Esophagus muscularis mucosa (tissue), 4 donors: ENCODE measurements at regions not wholly inside any gene's neighbourhood (a gene's known extent, or its start where the extent isn't known, plus 50 kb on each side); places are given as distances from the start of the nearest gene placed in this dataset.

Source experiments
- DNase-seq: peaks from one replicate; pipeline ENCODE4 v3.0.0-alpha.2; 2017; ENCODE audit errors: extremely low spot score
- H3K27ac ChIP-seq, 4 donors: fragments of 200-600 bp; sonication (generic); replicated peaks in 1 of 4; 1 replicate in 3 of 4; 2 replicates in 1 of 4; pipeline ENCODE4 v1.5.1; 2016 to 2019; ENCODE audit warnings: mild to moderate bottlenecking in 1 of 4
- H3K27me3 ChIP-seq, 4 donors: fragments of 200-600 bp; sonication (generic); one replicate each; pipeline versions ENCODE4 v1.5.1 to v1.6.0; 2016 to 2019
- H3K36me3 ChIP-seq, 4 donors: fragments of 200-600 bp; sonication (generic); one replicate each; pipeline ENCODE4 v1.5.1; 2016 to 2019
- H3K4me1 ChIP-seq, 4 donors: fragments of 200-600 bp; sonication (generic); one replicate each; pipeline ENCODE4 v1.5.1; 2016 to 2019
- H3K4me3 ChIP-seq, 4 donors: fragments of 200-600 bp; sonication (generic); 1 replicate in 2 of 4; 2 replicates in 2 of 4; pipeline ENCODE4 v1.5.1; 2016 to 2019; ENCODE audit warnings: mild to moderate bottlenecking in 4 of 4, moderate library complexity in 1 of 4
- H3K9me3 ChIP-seq, 4 donors: fragments of 200-600 bp; sonication (generic); 1 replicate in 3 of 4; 2 replicates in 1 of 4; pipeline ENCODE4 v1.5.1; 2016 to 2019
- EP300 ChIP-seq: sonication (generic); formaldehyde crosslinking; IDR thresholded peaks from one replicate; pipeline ENCODE4 v1.6.1; 2017; ENCODE audit warnings: antibody characterized with exemption
- POLR2A ChIP-seq: fragments of 450-650 bp; IDR thresholded peaks from one replicate; pipeline ENCODE4 v1.6.1; 2017; ENCODE audit warnings: antibody characterized with exemption, moderate library complexity, mild to moderate bottlenecking, low read depth
- POLR2AphosphoS5 ChIP-seq, 2 donors: sonication (generic); formaldehyde crosslinking; IDR thresholded peaks; one replicate each; pipeline ENCODE4 v1.6.1; 2017; ENCODE audit warnings: antibody characterized with exemption in 2 of 2
- WGBS: methylation state at CpG from one replicate; pipeline ENCODE4 v1.1.5; 2018; 5-methylcytosine and 5-hydroxymethylcytosine counted together
- intact Hi-C: fragments of 100-400 bp; cut with DNase I; formaldehyde crosslinking; loops from one replicate; pipeline ENCODE4 v1.15.1; 2023
- TF ChIP-seq, protein P1 (sequence below), 3 experiments: fragments of 200-600 bp in 2 of 3; fragments of 450-650 bp in 1 of 3; sonication (generic) in 2 of 3; IDR thresholded peaks; one replicate each; pipeline ENCODE4 v1.5.1; 2017 to 2019; ENCODE audit warnings: antibody characterized with exemption in 3 of 3, mild to moderate bottlenecking in 2 of 3, moderate library complexity in 1 of 3

- Histone ChIP-seq H3K27me3 (no peaks in the 10 kb centered on the region), H3K9me3 (no peaks in the 10 kb centered on the region), H3K4me1 (peaks cover 0 to 7% (median 4%) of the 10 kb centered on the region in 4 donors), H3K36me3 (no peaks in the 10 kb centered on the region), H3K27ac (no peak overlapping the region), H3K4me3 (no peak overlapping the region)
- TF ChIP-seq POLR2A = no peak
- no peak for TF ChIP-seq POLR2AphosphoS5 (IDR thresholded peaks at IDR 0.05)
- TF ChIP-seq, protein P1, sequence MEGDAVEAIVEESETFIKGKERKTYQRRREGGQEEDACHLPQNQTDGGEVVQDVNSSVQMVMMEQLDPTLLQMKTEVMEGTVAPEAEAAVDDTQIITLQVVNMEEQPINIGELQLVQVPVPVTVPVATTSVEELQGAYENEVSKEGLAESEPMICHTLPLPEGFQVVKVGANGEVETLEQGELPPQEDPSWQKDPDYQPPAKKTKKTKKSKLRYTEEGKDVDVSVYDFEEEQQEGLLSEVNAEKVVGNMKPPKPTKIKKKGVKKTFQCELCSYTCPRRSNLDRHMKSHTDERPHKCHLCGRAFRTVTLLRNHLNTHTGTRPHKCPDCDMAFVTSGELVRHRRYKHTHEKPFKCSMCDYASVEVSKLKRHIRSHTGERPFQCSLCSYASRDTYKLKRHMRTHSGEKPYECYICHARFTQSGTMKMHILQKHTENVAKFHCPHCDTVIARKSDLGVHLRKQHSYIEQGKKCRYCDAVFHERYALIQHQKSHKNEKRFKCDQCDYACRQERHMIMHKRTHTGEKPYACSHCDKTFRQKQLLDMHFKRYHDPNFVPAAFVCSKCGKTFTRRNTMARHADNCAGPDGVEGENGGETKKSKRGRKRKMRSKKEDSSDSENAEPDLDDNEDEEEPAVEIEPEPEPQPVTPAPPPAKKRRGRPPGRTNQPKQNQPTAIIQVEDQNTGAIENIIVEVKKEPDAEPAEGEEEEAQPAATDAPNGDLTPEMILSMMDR (IDR thresholded peaks at IDR 0.05) = no peak
- TF ChIP-seq EP300 = no peak
- intact Hi-C loops = no loop called here
- 82% methylated on average over 3 of the region's 3 CpGs for WGBS
- no peak for DNase-seq
Observed at GRCh38 chr3:132843349-132843748, 121.1 kb upstream of the NPHP3 start.

DNA sequence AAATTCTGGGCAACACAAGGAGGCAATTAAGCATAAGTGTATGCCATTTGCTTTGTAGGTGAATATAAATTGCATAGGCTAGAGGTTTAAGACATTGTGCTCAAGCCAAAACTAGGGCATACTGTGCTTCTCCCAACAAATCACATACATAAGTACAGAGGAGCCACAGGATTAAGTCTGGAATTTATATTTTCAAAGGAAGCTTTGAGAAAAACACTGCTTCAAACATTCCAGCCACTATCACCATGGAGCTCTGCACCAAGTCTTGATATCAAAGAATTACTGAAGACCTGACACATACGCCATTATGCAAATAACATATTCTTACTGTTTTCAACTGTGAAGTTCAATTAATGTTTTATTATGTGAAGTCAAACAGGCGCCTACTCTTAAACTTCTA, 119.4 kb upstream of the NPHP3 start:
- intact Hi-C loops = no loop called here
- Histone ChIP-seq H3K4me3 (no peak overlapping the region), H3K4me1 (no peaks in the 10 kb centered on the region), H3K27me3 (no peaks in the 10 kb centered on the region), H3K9me3 (no peaks in the 10 kb centered on the region), H3K27ac (no peak overlapping the region), H3K36me3 (no peaks in the 10 kb centered on the region)
- DNase-seq = no peak
- WGBS = 96% methylated on average over 2 of the region's 2 CpGs
- TF ChIP-seq POLR2A (no peak), EP300 (no peak), POLR2AphosphoS5 (IDR thresholded peaks at IDR 0.05) (no peak)
- TF ChIP-seq, protein P1 (IDR thresholded peaks at IDR 0.05) = no peak

DNA sequence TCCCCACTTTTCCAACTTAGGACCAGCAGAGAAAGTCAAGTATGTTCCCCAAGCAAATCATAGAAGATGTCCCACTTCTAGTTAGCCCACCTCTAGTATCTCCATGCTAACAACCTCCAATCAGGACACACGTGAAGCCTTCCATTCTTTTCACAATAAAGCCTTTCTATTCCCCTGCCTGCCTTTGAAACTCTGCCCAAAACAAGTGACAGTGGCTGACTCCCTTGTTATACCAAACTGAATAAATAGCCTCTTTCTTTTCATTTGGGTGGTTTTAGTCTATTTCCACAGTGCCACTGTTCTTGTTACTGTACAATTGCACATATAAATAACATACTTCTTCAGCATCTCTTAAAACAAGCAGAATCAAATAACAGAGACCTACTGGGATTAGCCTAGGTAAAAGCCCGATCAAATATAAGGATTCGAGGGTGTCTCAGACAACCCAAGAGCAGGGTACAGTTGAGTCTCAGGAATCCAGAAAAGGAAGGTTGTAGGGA, 118.0 kb upstream of the NPHP3 start:
- H3K4me1 ChIP-seq = no peaks in the 10 kb centered on the region
- no peak for DNase-seq
- no peak overlapping the region for H3K27ac ChIP-seq
- intact Hi-C loops = no loop called here
- H3K4me3 ChIP-seq = no peak overlapping the region
- TF ChIP-seq EP300 (no peak), POLR2AphosphoS5 (IDR thresholded peaks at IDR 0.05) (no peak), POLR2A (no peak)
- TF ChIP-seq, protein P1 (IDR thresholded peaks at IDR 0.05) = no peak
- no peaks in the 10 kb centered on the region for H3K27me3 ChIP-seq
- H3K9me3 ChIP-seq = no peaks in the 10 kb centered on the region
- no peaks in the 10 kb centered on the region for H3K36me3 ChIP-seq
- WGBS = 88% methylated on average over 3 of the region's 3 CpGs

DNA sequence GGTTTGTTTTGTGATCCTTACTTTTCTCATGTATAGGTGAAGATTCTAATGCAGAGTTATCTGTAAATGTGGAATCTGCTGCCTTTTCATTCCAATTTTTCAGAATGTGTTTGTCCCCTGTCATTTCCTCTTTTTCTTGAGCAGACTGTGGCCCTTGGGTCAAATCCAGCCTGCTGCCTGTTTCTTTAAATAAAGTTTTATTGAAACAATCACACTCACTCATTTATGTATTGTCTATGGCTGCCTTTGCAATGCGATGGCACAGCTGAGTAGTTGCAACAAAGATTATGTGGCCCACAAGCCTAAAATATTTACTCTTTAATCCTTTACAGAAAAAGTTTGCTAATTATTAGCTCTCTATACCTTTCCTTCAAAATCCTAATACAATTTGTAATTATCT, 116.3 kb upstream of the NPHP3 start:
- peak; percentile 12 for DNase-seq
- Histone ChIP-seq H3K4me1 (no peaks in the 10 kb centered on the region), H3K9me3 (no peaks in the 10 kb centered on the region), H3K27me3 (no peaks in the 10 kb centered on the region), H3K36me3 (no peaks in the 10 kb centered on the region), H3K27ac (no peak overlapping the region), H3K4me3 (no peak overlapping the region)
- WGBS = 100% methylated on average over 1 of the region's 1 CpG
- TF ChIP-seq, protein P1 (IDR thresholded peaks at IDR 0.05) = no peak
- TF ChIP-seq EP300 (no peak), POLR2A (no peak), POLR2AphosphoS5 (IDR thresholded peaks at IDR 0.05) (no peak)
- intact Hi-C loops = no loop called here

GRCh38 chr3:132837615-132838014, 115.4 kb upstream of the NPHP3 start:
- DNase-seq = no peak
- H3K36me3 ChIP-seq = no peaks in the 10 kb centered on the region
- H3K27me3 ChIP-seq = no peaks in the 10 kb centered on the region
- intact Hi-C loops = no loop called here
- H3K4me3 ChIP-seq = no peak overlapping the region
- H3K4me1 ChIP-seq = no peaks in the 10 kb centered on the region
- H3K9me3 ChIP-seq = no peaks in the 10 kb centered on the region
- WGBS = 90% methylated on average over 2 of the region's 2 CpGs
- no peak for TF ChIP-seq POLR2AphosphoS5 (IDR thresholded peaks at IDR 0.05)
- TF ChIP-seq POLR2A = no peak
- no peak for TF ChIP-seq EP300
- TF ChIP-seq, protein P1 (IDR thresholded peaks at IDR 0.05) = no peak
- H3K27ac ChIP-seq = no peak overlapping the region
